H9 (cell line): ENCODE measurements at regions not wholly inside any gene's neighbourhood (a gene's known extent, or its start where the extent isn't known, plus 50 kb on each side); places are given as distances from the start of the nearest gene placed in this dataset.

Experiments
- DNase-seq: peaks from one replicate; pipeline ENCODE4 v3.0.0-alpha.2; 2017
- H2AFZ ChIP-seq: one replicate; pipeline ENCODE4 v1.6.1; 2013; ENCODE audit warnings: mild to moderate bottlenecking, low read length, control low read depth, moderate library complexity
- H2AK5ac ChIP-seq: 2 replicates; pipeline ENCODE4 v1.6.1; 2013; ENCODE audit warnings: low read length, control low read depth, mixed read lengths; ENCODE audit not compliant: insufficient read length
- H2BK120ac ChIP-seq: one replicate; pipeline ENCODE4 v1.6.1; 2013; ENCODE audit warnings: low read depth, mild to moderate bottlenecking, low read length, control low read depth, inconsistent platforms; ENCODE audit not compliant: poor library complexity, severe bottlenecking
- H2BK12ac ChIP-seq: 2 replicates; pipeline ENCODE4 v1.6.1; 2013; ENCODE audit warnings: low read length, control low read depth, mixed read lengths, low read depth; ENCODE audit not compliant: insufficient read length
- H2BK15ac ChIP-seq: 2 replicates; pipeline ENCODE4 v1.6.1; 2013; ENCODE audit warnings: low read depth, low read length, control low read depth
- H2BK20ac ChIP-seq: one replicate; pipeline ENCODE4 v1.6.1; 2013; ENCODE audit warnings: low read depth, mild to moderate bottlenecking, low read length, control low read depth, inconsistent platforms; ENCODE audit not compliant: poor library complexity, severe bottlenecking
- H2BK5ac ChIP-seq: 2 replicates; pipeline ENCODE4 v1.6.1; 2013; ENCODE audit warnings: low read length, control low read depth, mixed read lengths; ENCODE audit not compliant: insufficient read length
- H3K14ac ChIP-seq: 2 replicates; pipeline ENCODE4 v1.6.1; 2013; ENCODE audit warnings: low read length, control low read depth; ENCODE audit not compliant: insufficient read depth
- H3K18ac ChIP-seq: 2 replicates; pipeline ENCODE4 v1.6.1; 2013; ENCODE audit warnings: low read depth, mild to moderate bottlenecking, mixed read lengths, low read length, control low read depth; ENCODE audit not compliant: insufficient read length
- H3K23ac ChIP-seq: 2 replicates; pipeline ENCODE4 v1.6.1; 2013; ENCODE audit warnings: low read length, control low read depth, mixed read lengths, low read depth; ENCODE audit not compliant: insufficient read length
- H3K23me2 ChIP-seq: 2 replicates; pipeline ENCODE4 v1.6.1; 2013; ENCODE audit warnings: low read depth, mild to moderate bottlenecking, mixed read lengths, low read length, control low read depth; ENCODE audit not compliant: insufficient read length, poor library complexity, severe bottlenecking
- H3K27ac ChIP-seq: 2 replicates; pipeline ENCODE4 v1.5.1; 2013; ENCODE audit warnings: low read length, control low read depth, mixed read lengths, low read depth; ENCODE audit not compliant: insufficient read length
- H3K27me3 ChIP-seq: 2 replicates; pipeline ENCODE4 v1.6.1; 2013; ENCODE audit warnings: low read length, control low read depth, inconsistent platforms; ENCODE audit not compliant: insufficient read depth
- H3K4ac ChIP-seq: 2 replicates; pipeline ENCODE4 v1.6.1; 2013; ENCODE audit warnings: low read depth, mild to moderate bottlenecking, control low read depth, inconsistent platforms, low read length, moderate library complexity
- H3K4me1 ChIP-seq: 2 replicates; pipeline ENCODE4 v1.6.1; 2013; ENCODE audit warnings: low read length, control low read depth, inconsistent platforms; ENCODE audit not compliant: insufficient read depth
- H3K4me2 ChIP-seq: 2 replicates; pipeline ENCODE4 v1.6.1; 2013; ENCODE audit warnings: low read length, control low read depth, mixed read lengths; ENCODE audit not compliant: insufficient read length, insufficient read depth
- H3K56ac ChIP-seq: 2 replicates; pipeline ENCODE4 v1.6.1; 2013; ENCODE audit warnings: low read depth, mild to moderate bottlenecking, mixed read lengths, low read length, control low read depth; ENCODE audit not compliant: insufficient read length
- H3K79me1 ChIP-seq: 2 replicates; pipeline ENCODE4 v1.6.1; 2013; ENCODE audit warnings: low read depth, mild to moderate bottlenecking, moderate library complexity, low read length, control low read depth, inconsistent platforms; ENCODE audit not compliant: insufficient read depth, poor library complexity, severe bottlenecking
- H3K79me2 ChIP-seq: 2 replicates; pipeline ENCODE4 v1.6.1; 2013; ENCODE audit warnings: low read length, control low read depth, inconsistent platforms; ENCODE audit not compliant: insufficient read depth
- H3K9ac ChIP-seq: 2 replicates; pipeline ENCODE4 v1.6.1; 2013; ENCODE audit warnings: low read length, control low read depth, mixed read lengths; ENCODE audit not compliant: insufficient read length; ENCODE audit errors: extremely low read depth
- H3K9me3 ChIP-seq: one replicate; pipeline ENCODE4 v1.6.1; 2013; ENCODE audit warnings: low read depth, low read length, inconsistent platforms; ENCODE audit not compliant: control insufficient read depth
- H3T11ph ChIP-seq: one replicate; pipeline ENCODE4 v1.6.1; 2013; ENCODE audit warnings: mild to moderate bottlenecking, low read length, control low read depth, inconsistent platforms
- H4K20me1 ChIP-seq: one replicate; pipeline ENCODE4 v1.6.1; 2013; ENCODE audit not compliant: control insufficient read depth, insufficient read length, insufficient read depth
- H4K5ac ChIP-seq: 2 replicates; pipeline ENCODE4 v1.6.1; 2013; ENCODE audit warnings: low read depth, mild to moderate bottlenecking, mixed read lengths, low read length, control low read depth; ENCODE audit not compliant: insufficient read length
- H4K8ac ChIP-seq: replicated peaks from 2 replicates; pipeline ENCODE4 v1.6.1; 2013; ENCODE audit warnings: low read length, control low read depth, mixed read lengths, low read depth; ENCODE audit not compliant: insufficient read length
- H4K91ac ChIP-seq: 2 replicates; pipeline ENCODE4 v1.6.1; 2013; ENCODE audit warnings: low read depth, mild to moderate bottlenecking, moderate library complexity, mixed read lengths, low read length, control low read depth; ENCODE audit not compliant: insufficient read length
- H3K27ac Mint-ChIP-seq, 3 experiments: 2 replicates in 2 of 3; 3 replicates in 1 of 3; pipeline ENCODE4 v1.8.0; 2020 to 2021; ENCODE audit warnings: mixed read lengths in 3 of 3, mild to moderate bottlenecking in 1 of 3, moderate library complexity in 1 of 3
- H3K27me3 Mint-ChIP-seq: 2 replicates; pipeline ENCODE4 v1.8.0; 2021; ENCODE audit warnings: low read depth, mild to moderate bottlenecking, moderate library complexity, mixed read lengths
- H3K36me3 Mint-ChIP-seq, 3 experiments: 2 replicates in 2 of 3; 3 replicates in 1 of 3; pipeline ENCODE4 v1.8.0; 2020 to 2021; ENCODE audit warnings: low read depth in 3 of 3, mixed read lengths in 3 of 3; ENCODE audit not compliant: insufficient read depth in 1 of 3
- H3K4me1 Mint-ChIP-seq, 2 experiments: 2 replicates each; pipeline ENCODE4 v1.8.0; 2020; ENCODE audit warnings: mixed read lengths in 2 of 2
- H3K4me3 Mint-ChIP-seq, 2 experiments: 2 replicates in 1 of 2; 3 replicates in 1 of 2; pipeline ENCODE4 v1.8.0; 2020 to 2021; ENCODE audit warnings: mild to moderate bottlenecking in 2 of 2, mixed read lengths in 2 of 2, moderate library complexity in 1 of 2
- H3K9me3 Mint-ChIP-seq, 2 experiments: 2 replicates in 1 of 2; 3 replicates in 1 of 2; pipeline ENCODE4 v1.8.0; 2020; ENCODE audit warnings: mild to moderate bottlenecking in 2 of 2, mixed read lengths in 2 of 2, moderate library complexity in 1 of 2
- WGBS: extraction: QIAGEN DNeasy Blood & Tissue Kit; methylation state at CpG from one replicate; pipeline ENCODE4 v1.1.7; 2013; ENCODE audit warnings: missing lambda C conversion rate, low lambda C conversion rate, mixed read lengths; ENCODE audit not compliant: insufficient read length; ENCODE audit errors: extremely low coverage; 5-methylcytosine and 5-hydroxymethylcytosine counted together
- TF ChIP-seq, protein P1 (sequence below): fragments of 200-600 bp; sonication (generic); conservative IDR thresholded peaks from 3 replicates; pipeline ENCODE4 v1.8.0; 2021; ENCODE audit warnings: antibody characterized with exemption, mild to moderate bottlenecking

DNA sequence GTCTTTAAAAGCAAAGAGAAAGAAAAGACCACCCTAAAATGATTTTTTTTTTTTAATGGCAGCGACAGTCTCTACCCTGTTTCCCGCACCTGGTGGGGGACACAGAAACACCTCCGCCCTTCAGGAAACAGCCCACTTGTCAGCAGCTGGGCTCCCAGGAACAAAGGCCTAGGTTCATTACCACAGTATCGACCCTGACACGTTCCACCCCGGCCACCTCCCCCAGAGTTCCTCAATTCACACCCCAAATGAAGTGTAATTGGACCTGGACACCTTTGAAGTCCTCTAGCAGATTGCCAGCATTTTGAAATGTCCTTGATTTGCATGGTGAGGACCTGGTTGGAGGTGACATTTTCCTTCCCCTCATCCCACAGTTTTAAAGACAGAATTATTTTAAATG, 175.0 kb upstream of the BCOR start:
- H3K9me3 ChIP-seq: no peaks in the 10 kb centered on the region
- H2AFZ ChIP-seq: no peak overlapping the region
- H4K91ac ChIP-seq: no peak overlapping the region
- H3K23me2 ChIP-seq: no peaks in the 10 kb centered on the region
- H3K56ac ChIP-seq: no peak overlapping the region
- H3K79me1 ChIP-seq: no peaks in the 10 kb centered on the region
- Mint-ChIP-seq H3K27ac (no peak overlapping the region), H3K27me3 (peaks cover 14% of the 10 kb centered on the region), H3K9me3 (peaks cover 70 to 71% of the 10 kb centered on the region in 2 experiments), H3K4me3 (no peak overlapping the region), H3K4me1 (peaks cover 11 to 12% of the 10 kb centered on the region in 2 experiments), H3K36me3 (peaks cover 0 to 8% (median 0%) of the 10 kb centered on the region in 3 experiments; a peak in 2 of 7 replicates)
- peaks cover under 1% of the 10 kb centered on the region; the same call in 1 of the 2 replicates for H3K27me3 ChIP-seq
- no peak overlapping the region for H3K4me2 ChIP-seq
- H4K20me1 ChIP-seq: no peaks in the 10 kb centered on the region
- H2BK5ac ChIP-seq: no peak overlapping the region
- no peak for DNase-seq
- H2BK15ac ChIP-seq: no peak overlapping the region
- no peak overlapping the region for H2BK120ac ChIP-seq
- no peak overlapping the region for H3K14ac ChIP-seq
- H3K27ac ChIP-seq: no peak overlapping the region
- H3K4ac ChIP-seq: no peak overlapping the region
- WGBS: no CpG with 5 or more reads among the region's 6 CpGs
- H3K79me2 ChIP-seq: no peaks in the 10 kb centered on the region
- no peak overlapping the region for H4K8ac ChIP-seq
- H3K18ac ChIP-seq: no peak overlapping the region
- H3K23ac ChIP-seq: no peak overlapping the region
- H3K4me1 ChIP-seq: no peaks in the 10 kb centered on the region; the same call in 1 of the 2 replicates
- H2BK12ac ChIP-seq: no peak overlapping the region
- no peak overlapping the region for H3K9ac ChIP-seq
- H4K5ac ChIP-seq: no peak overlapping the region
- H3T11ph ChIP-seq: no peak overlapping the region
- no peak overlapping the region for H2AK5ac ChIP-seq
- TF ChIP-seq, protein P1, sequence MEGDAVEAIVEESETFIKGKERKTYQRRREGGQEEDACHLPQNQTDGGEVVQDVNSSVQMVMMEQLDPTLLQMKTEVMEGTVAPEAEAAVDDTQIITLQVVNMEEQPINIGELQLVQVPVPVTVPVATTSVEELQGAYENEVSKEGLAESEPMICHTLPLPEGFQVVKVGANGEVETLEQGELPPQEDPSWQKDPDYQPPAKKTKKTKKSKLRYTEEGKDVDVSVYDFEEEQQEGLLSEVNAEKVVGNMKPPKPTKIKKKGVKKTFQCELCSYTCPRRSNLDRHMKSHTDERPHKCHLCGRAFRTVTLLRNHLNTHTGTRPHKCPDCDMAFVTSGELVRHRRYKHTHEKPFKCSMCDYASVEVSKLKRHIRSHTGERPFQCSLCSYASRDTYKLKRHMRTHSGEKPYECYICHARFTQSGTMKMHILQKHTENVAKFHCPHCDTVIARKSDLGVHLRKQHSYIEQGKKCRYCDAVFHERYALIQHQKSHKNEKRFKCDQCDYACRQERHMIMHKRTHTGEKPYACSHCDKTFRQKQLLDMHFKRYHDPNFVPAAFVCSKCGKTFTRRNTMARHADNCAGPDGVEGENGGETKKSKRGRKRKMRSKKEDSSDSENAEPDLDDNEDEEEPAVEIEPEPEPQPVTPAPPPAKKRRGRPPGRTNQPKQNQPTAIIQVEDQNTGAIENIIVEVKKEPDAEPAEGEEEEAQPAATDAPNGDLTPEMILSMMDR: no peak
- no peak overlapping the region for H2BK20ac ChIP-seq
